ENCODE measurements at regions not wholly inside any gene's neighbourhood (a gene's known extent, or its start where the extent isn't known, plus 50 kb on each side); places are given as distances from the start of the nearest gene placed in this dataset.

- Histone ChIP-seq H3K79me1 (replicated peaks; ENCODE audit: low read length, poor library complexity, severe bottlenecking) (no peaks in the 10 kb centered on the region), H4K91ac (ENCODE audit: low read length) (no peak overlapping the region), H3K36me3 (ENCODE audit: control insufficient read depth in 1 of 2, insufficient read depth in 2 of 2, low read depth in 1 of 2, low read length in 2 of 2) (no peaks in the 10 kb centered on the region), H2AFZ (ENCODE audit: low read depth, low read length) (no peak overlapping the region), H4K8ac (ENCODE audit: low read length) (no peak overlapping the region), H2BK12ac (ENCODE audit: low read length in 2 of 2) (no peak overlapping the region), H2BK15ac (ENCODE audit: low read depth, poor library complexity, severe bottlenecking) (no peak overlapping the region), H2BK120ac (ENCODE audit: low read depth, low read length) (no peak overlapping the region), H3K27me3 (ENCODE audit: control insufficient read depth in 1 of 2, insufficient read depth in 1 of 2, low read length in 2 of 2) (peaks cover 9 to 14% of the 10 kb centered on the region in 2 experiments), H2AK5ac (ENCODE audit: low read length, severe bottlenecking) (no peak overlapping the region), H3K4me2 (ENCODE audit: low read length, poor library complexity, severe bottlenecking) (no peak overlapping the region), H2BK5ac (ENCODE audit: low read depth, low read length, poor library complexity, severe bottlenecking) (no peak overlapping the region), H3K27ac (ENCODE audit: low read length, poor library complexity, severe bottlenecking) (no peak overlapping the region), H3K18ac (ENCODE audit: low read depth in 1 of 2, low read length in 2 of 2) (no peak overlapping the region), H3K23ac (ENCODE audit: low read length in 2 of 2) (no peak overlapping the region), H3K4ac (ENCODE audit: low read depth in 1 of 2, low read length in 2 of 2) (no peak overlapping the region), H3K4me1 (ENCODE audit: control insufficient read depth, insufficient read depth, low read depth, low read length) (peaks cover 2% of the 10 kb centered on the region), H3K14ac (ENCODE audit: low read length in 2 of 2) (no peak overlapping the region), H3K9me3 (ENCODE audit: control insufficient read depth, low read length) (no peaks in the 10 kb centered on the region), H3K4me3 (ENCODE audit: insufficient read depth in 1 of 2, low read depth in 1 of 2, low read length in 2 of 2) (no peak overlapping the region), H3K9ac (ENCODE audit: low read length) (no peak overlapping the region)
- no peak for DNase-seq
- WGBS = 62% methylated on average over 7 of the region's 9 CpGs
Observed at GRCh38 chr10:129029051-129029450, 438.0 kb upstream of the MGMT start.

GRCh38 chr10:129029851-129030602, 437.0 kb upstream of the MGMT start:
- Histone ChIP-seq H3K4me2 (ENCODE audit: low read length, poor library complexity, severe bottlenecking) (no peak overlapping the region), H2AK5ac (ENCODE audit: low read length, severe bottlenecking) (no peak overlapping the region), H3K14ac (ENCODE audit: low read length in 2 of 2) (no peak overlapping the region), H4K8ac (ENCODE audit: low read length) (no peak overlapping the region), H2BK5ac (ENCODE audit: low read depth, low read length, poor library complexity, severe bottlenecking) (no peak overlapping the region), H3K23ac (ENCODE audit: low read length in 2 of 2) (no peak overlapping the region), H2AFZ (ENCODE audit: low read depth, low read length) (no peak overlapping the region), H3K27ac (ENCODE audit: low read length, poor library complexity, severe bottlenecking) (no peak overlapping the region), H3K9me3 (ENCODE audit: control insufficient read depth, low read length) (no peaks in the 10 kb centered on the region), H3K27me3 (ENCODE audit: control insufficient read depth in 1 of 2, insufficient read depth in 1 of 2, low read length in 2 of 2) (peaks cover 11 to 14% of the 10 kb centered on the region in 2 experiments), H3K18ac (ENCODE audit: low read depth in 1 of 2, low read length in 2 of 2) (no peak overlapping the region), H3K79me1 (replicated peaks; ENCODE audit: low read length, poor library complexity, severe bottlenecking) (no peaks in the 10 kb centered on the region), H2BK15ac (ENCODE audit: low read depth, poor library complexity, severe bottlenecking) (no peak overlapping the region), H4K91ac (ENCODE audit: low read length) (no peak overlapping the region), H3K9ac (ENCODE audit: low read length) (no peak overlapping the region), H3K4me3 (ENCODE audit: insufficient read depth in 1 of 2, low read depth in 1 of 2, low read length in 2 of 2) (no peak overlapping the region), H2BK12ac (ENCODE audit: low read length in 2 of 2) (no peak overlapping the region), H2BK120ac (ENCODE audit: low read depth, low read length) (no peak overlapping the region), H3K4me1 (ENCODE audit: control insufficient read depth, insufficient read depth, low read depth, low read length) (peaks cover 2% of the 10 kb centered on the region), H3K4ac (ENCODE audit: low read depth in 1 of 2, low read length in 2 of 2) (no peak overlapping the region), H3K36me3 (ENCODE audit: control insufficient read depth in 1 of 2, insufficient read depth in 2 of 2, low read depth in 1 of 2, low read length in 2 of 2) (no peaks in the 10 kb centered on the region)
- DNase-seq = no peak
- WGBS = 91% methylated on average over 13 of the region's 14 CpGs

GRCh38 chr10:129030603-129030895, 436.5 kb upstream of the MGMT start:
- no peaks in the 10 kb centered on the region for H3K79me1 ChIP-seq (replicated peaks; ENCODE audit: low read length, poor library complexity, severe bottlenecking)
- H3K36me3 ChIP-seq (ENCODE audit: control insufficient read depth in 1 of 2, insufficient read depth in 2 of 2, low read depth in 1 of 2, low read length in 2 of 2) = no peaks in the 10 kb centered on the region
- H2AK5ac ChIP-seq (ENCODE audit: low read length, severe bottlenecking) = no peak overlapping the region
- no peak overlapping the region for H3K14ac ChIP-seq (ENCODE audit: low read length in 2 of 2)
- H3K27ac ChIP-seq (ENCODE audit: low read length, poor library complexity, severe bottlenecking) = no peak overlapping the region
- WGBS = 92% methylated on average over 9 of the region's 14 CpGs
- no peak overlapping the region for H2AFZ ChIP-seq (ENCODE audit: low read depth, low read length)
- peaks cover 5% of the 10 kb centered on the region for H3K4me1 ChIP-seq (ENCODE audit: control insufficient read depth, insufficient read depth, low read depth, low read length)
- H3K4me2 ChIP-seq (ENCODE audit: low read length, poor library complexity, severe bottlenecking) = no peak overlapping the region
- H2BK5ac ChIP-seq (ENCODE audit: low read depth, low read length, poor library complexity, severe bottlenecking) = no peak overlapping the region
- no peak overlapping the region for H4K8ac ChIP-seq (ENCODE audit: low read length)
- H3K9me3 ChIP-seq (ENCODE audit: control insufficient read depth, low read length) = no peaks in the 10 kb centered on the region
- H3K9ac ChIP-seq (ENCODE audit: low read length) = no peak overlapping the region
- H2BK15ac ChIP-seq (ENCODE audit: low read depth, poor library complexity, severe bottlenecking) = no peak overlapping the region
- H3K27me3 ChIP-seq (ENCODE audit: control insufficient read depth in 1 of 2, insufficient read depth in 1 of 2, low read length in 2 of 2) = peaks cover 11 to 14% of the 10 kb centered on the region in 2 experiments
- H3K18ac ChIP-seq (ENCODE audit: low read depth in 1 of 2, low read length in 2 of 2) = no peak overlapping the region
- H3K4ac ChIP-seq (ENCODE audit: low read depth in 1 of 2, low read length in 2 of 2) = no peak overlapping the region
- no peak overlapping the region for H3K23ac ChIP-seq (ENCODE audit: low read length in 2 of 2)
- no peak overlapping the region for H4K91ac ChIP-seq (ENCODE audit: low read length)
- no peak overlapping the region for H2BK120ac ChIP-seq (ENCODE audit: low read depth, low read length)
- no peak overlapping the region for H3K4me3 ChIP-seq (ENCODE audit: insufficient read depth in 1 of 2, low read depth in 1 of 2, low read length in 2 of 2)
- no peak overlapping the region for H2BK12ac ChIP-seq (ENCODE audit: low read length in 2 of 2)
- DNase-seq = no peak

- Histone ChIP-seq H3K4ac (ENCODE audit: low read depth in 1 of 2, low read length in 2 of 2) (no peak overlapping the region), H3K27ac (ENCODE audit: low read length, poor library complexity, severe bottlenecking) (no peak overlapping the region), H3K36me3 (ENCODE audit: control insufficient read depth in 1 of 2, insufficient read depth in 2 of 2, low read depth in 1 of 2, low read length in 2 of 2) (no peaks in the 10 kb centered on the region), H3K4me1 (ENCODE audit: control insufficient read depth, insufficient read depth, low read depth, low read length) (peaks cover 7% of the 10 kb centered on the region), H3K23ac (ENCODE audit: low read length in 2 of 2) (no peak overlapping the region), H4K8ac (ENCODE audit: low read length) (no peak overlapping the region), H2BK15ac (ENCODE audit: low read depth, poor library complexity, severe bottlenecking) (no peak overlapping the region), H2BK5ac (ENCODE audit: low read depth, low read length, poor library complexity, severe bottlenecking) (no peak overlapping the region), H3K79me1 (replicated peaks; ENCODE audit: low read length, poor library complexity, severe bottlenecking) (no peaks in the 10 kb centered on the region), H3K18ac (ENCODE audit: low read depth in 1 of 2, low read length in 2 of 2) (no peak overlapping the region), H3K9ac (ENCODE audit: low read length) (no peak overlapping the region), H2BK120ac (ENCODE audit: low read depth, low read length) (no peak overlapping the region), H2BK12ac (ENCODE audit: low read length in 2 of 2) (no peak overlapping the region), H3K9me3 (ENCODE audit: control insufficient read depth, low read length) (no peaks in the 10 kb centered on the region), H4K91ac (ENCODE audit: low read length) (no peak overlapping the region), H2AK5ac (ENCODE audit: low read length, severe bottlenecking) (no peak overlapping the region), H3K4me2 (ENCODE audit: low read length, poor library complexity, severe bottlenecking) (no peak overlapping the region), H3K14ac (ENCODE audit: low read length in 2 of 2) (no peak overlapping the region), H3K27me3 (ENCODE audit: control insufficient read depth in 1 of 2, insufficient read depth in 1 of 2, low read length in 2 of 2) (peaks cover 14 to 15% of the 10 kb centered on the region in 2 experiments), H3K4me3 (ENCODE audit: insufficient read depth in 1 of 2, low read depth in 1 of 2, low read length in 2 of 2) (no peak overlapping the region), H2AFZ (ENCODE audit: low read depth, low read length) (no peak overlapping the region)
- peak; percentile 38 for DNase-seq
- WGBS = 55% methylated on average over 20 of the region's 21 CpGs
Observed at GRCh38 chr10:129030996-129031843, 435.8 kb upstream of the MGMT start.

Data from mesenchymal stem cell (in vitro differentiated cells and primary cell).